Activated CD8-positive, alpha-beta T cell treated with anti-CD3 and anti-CD28 coated beads for 36 hours (primary cell): ENCODE measurements at regions not wholly inside any gene's neighbourhood (a gene's known extent, or its start where the extent isn't known, plus 50 kb on each side); places are given as distances from the start of the nearest gene placed in this dataset.
"Not testable (repeated sequence)": the region's sequence is repeated elsewhere in the genome, so short reads cannot be mapped to it uniquely, and the experiment has no call there.

Experiments
- ATAC-seq: fragments of 200-7000 bp; cut with Tn5 transposase; one replicate; pipeline ENCODE4 v1.10.0; 2021; ENCODE audit warnings: mild to moderate bottlenecking, moderate library complexity
- CTCF ChIA-PET: fragments of 350-600 bp; sonication (Branson Sonifier 250); formaldehyde crosslinking; loops from one replicate; lab custom pipeline; 2021; ENCODE audit warnings: antibody characterized with exemption; lab: Charles Lee
- POLR2A ChIA-PET: fragments of 350-600 bp; sonication (Branson Sonifier 250); formaldehyde crosslinking; loops from one replicate; lab custom pipeline; 2021; ENCODE audit warnings: antibody characterized with exemption; lab: Charles Lee
- DNase-seq: peaks from one replicate; pipeline ENCODE4 v3.0.0-alpha.2; 2020
- H3K27ac Mint-ChIP-seq: one replicate; pipeline ENCODE4 v1.8.0; 2021; ENCODE audit warnings: mild to moderate bottlenecking, mixed read lengths
- H3K27me3 Mint-ChIP-seq: one replicate; pipeline ENCODE4 v1.8.0; 2021; ENCODE audit warnings: mixed read lengths
- H3K36me3 Mint-ChIP-seq: one replicate; pipeline ENCODE4 v1.8.0; 2021; ENCODE audit warnings: low read depth, mixed read lengths
- H3K4me1 Mint-ChIP-seq: one replicate; pipeline ENCODE4 v1.8.0; 2021; ENCODE audit warnings: low read depth, mixed read lengths
- H3K4me3 Mint-ChIP-seq: one replicate; pipeline ENCODE4 v1.8.0; 2021; ENCODE audit warnings: mild to moderate bottlenecking, moderate library complexity, mixed read lengths
- H3K9me3 Mint-ChIP-seq: one replicate; pipeline ENCODE4 v1.8.0; 2021; ENCODE audit warnings: mixed read lengths
- intact Hi-C: fragments of 100-400 bp; cut with micrococcal nuclease; formaldehyde crosslinking; loops from one replicate; pipeline ENCODE4 v1.10.0; 2022
- TF ChIP-seq, protein P1 (sequence below): fragments of 200-600 bp; IDR thresholded peaks from one replicate; pipeline ENCODE4 v1.8.0; 2022; ENCODE audit warnings: antibody characterized with exemption, mild to moderate bottlenecking

DNA sequence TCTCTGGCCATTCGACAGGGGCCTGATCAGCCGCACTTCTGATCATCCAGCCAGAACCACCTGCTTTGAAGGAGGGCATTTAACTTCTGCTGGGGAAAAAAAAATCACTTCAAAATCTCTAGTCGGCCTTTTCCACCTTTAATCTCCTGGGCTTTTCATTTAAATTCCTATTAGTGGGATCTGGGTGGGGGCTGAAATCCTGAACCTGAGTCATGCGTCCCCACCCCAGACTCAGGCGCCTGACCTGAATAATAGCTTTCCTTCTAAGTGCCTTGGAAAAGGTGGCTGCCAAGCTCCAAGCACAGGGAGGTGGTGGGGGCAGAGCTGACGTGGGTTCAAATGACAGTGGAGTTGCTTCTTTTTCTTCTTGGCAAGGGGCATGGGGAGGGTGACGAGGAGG is 246.0 kb upstream of the EXOC2 start:
- Mint-ChIP-seq H3K27ac (no peak overlapping the region), H3K4me1 (no peaks in the 10 kb centered on the region), H3K4me3 (no peak overlapping the region), H3K9me3 (no peaks in the 10 kb centered on the region), H3K36me3 (no peaks in the 10 kb centered on the region), H3K27me3 (peaks cover 3% of the 10 kb centered on the region)
- TF ChIP-seq, protein P1, sequence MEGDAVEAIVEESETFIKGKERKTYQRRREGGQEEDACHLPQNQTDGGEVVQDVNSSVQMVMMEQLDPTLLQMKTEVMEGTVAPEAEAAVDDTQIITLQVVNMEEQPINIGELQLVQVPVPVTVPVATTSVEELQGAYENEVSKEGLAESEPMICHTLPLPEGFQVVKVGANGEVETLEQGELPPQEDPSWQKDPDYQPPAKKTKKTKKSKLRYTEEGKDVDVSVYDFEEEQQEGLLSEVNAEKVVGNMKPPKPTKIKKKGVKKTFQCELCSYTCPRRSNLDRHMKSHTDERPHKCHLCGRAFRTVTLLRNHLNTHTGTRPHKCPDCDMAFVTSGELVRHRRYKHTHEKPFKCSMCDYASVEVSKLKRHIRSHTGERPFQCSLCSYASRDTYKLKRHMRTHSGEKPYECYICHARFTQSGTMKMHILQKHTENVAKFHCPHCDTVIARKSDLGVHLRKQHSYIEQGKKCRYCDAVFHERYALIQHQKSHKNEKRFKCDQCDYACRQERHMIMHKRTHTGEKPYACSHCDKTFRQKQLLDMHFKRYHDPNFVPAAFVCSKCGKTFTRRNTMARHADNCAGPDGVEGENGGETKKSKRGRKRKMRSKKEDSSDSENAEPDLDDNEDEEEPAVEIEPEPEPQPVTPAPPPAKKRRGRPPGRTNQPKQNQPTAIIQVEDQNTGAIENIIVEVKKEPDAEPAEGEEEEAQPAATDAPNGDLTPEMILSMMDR, result no peak
- no peak for DNase-seq
- ChIA-PET CTCF (no interaction called here), POLR2A (no interaction called here)
- ATAC-seq, result no peak
- intact Hi-C loops, result no loop called here

DNA sequence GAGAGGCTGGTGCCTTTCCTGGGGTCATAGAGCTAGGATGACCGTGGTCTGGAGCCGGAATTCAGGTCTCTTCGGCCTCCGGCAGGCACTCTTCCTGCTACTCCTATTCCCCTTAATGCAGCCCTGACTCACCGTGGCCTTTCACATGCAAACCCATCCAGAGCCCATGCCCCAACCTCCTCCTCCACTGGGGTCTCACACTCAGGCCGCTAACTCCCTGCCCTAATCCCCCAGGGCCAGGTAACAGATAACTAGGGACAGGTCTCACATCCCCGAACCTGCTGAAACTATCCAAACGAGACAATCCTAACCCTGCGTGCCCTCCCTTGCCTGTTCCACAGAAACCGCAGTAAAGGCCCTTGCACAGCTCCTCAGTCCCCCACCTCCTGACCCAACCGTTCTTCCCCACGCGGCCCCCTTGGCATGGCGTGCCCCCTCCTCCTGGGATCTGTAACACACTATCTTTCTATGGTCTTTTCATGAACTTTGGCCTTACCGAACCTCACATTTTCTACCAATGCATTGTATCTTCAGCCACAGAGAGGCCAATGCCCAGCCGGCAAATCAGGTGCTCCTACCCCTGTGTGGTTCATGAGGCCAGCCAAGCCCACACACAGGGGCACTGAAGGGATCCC is 245.4 kb upstream of the EXOC2 start:
- Mint-ChIP-seq H3K27me3 (peaks cover 3% of the 10 kb centered on the region), H3K36me3 (no peaks in the 10 kb centered on the region), H3K27ac (no peak overlapping the region), H3K4me1 (no peaks in the 10 kb centered on the region), H3K9me3 (no peaks in the 10 kb centered on the region), H3K4me3 (no peak overlapping the region)
- ChIA-PET POLR2A (no interaction called here), CTCF (no interaction called here)
- TF ChIP-seq, protein P1, result no peak
- no peak for DNase-seq
- intact Hi-C loops, result no loop called here
- ATAC-seq, result no peak

DNA sequence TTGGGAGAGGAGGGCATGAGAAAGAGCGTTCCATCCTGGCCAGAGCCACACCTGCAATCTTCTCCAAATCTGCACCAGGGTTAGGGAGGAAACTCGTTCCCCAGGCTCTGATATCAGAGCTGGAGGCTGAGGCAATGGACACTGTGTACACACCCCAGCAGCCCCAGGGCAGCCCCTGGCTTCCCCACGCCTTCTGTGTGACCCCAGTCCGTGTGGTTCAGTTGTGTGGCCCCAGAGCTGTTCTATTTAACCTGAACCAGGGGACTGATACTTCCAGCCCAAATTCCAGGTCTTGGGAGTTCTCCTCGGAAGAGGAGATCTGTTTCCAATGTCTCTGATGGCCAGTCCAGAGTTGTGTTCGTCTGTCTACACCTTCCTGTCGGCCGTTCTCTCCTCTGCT is 242.6 kb upstream of the EXOC2 start:
- H3K4me1 Mint-ChIP-seq, result no peaks in the 10 kb centered on the region
- H3K9me3 Mint-ChIP-seq, result no peaks in the 10 kb centered on the region
- no peaks in the 10 kb centered on the region for H3K27me3 Mint-ChIP-seq
- H3K36me3 Mint-ChIP-seq, result no peaks in the 10 kb centered on the region
- TF ChIP-seq, protein P1, result no peak
- ChIA-PET POLR2A (no interaction called here), CTCF (no interaction called here)
- ATAC-seq, result no peak
- H3K27ac Mint-ChIP-seq, result no peak overlapping the region
- intact Hi-C loops, result no loop called here
- no peak for DNase-seq
- H3K4me3 Mint-ChIP-seq, result no peak overlapping the region

DNA sequence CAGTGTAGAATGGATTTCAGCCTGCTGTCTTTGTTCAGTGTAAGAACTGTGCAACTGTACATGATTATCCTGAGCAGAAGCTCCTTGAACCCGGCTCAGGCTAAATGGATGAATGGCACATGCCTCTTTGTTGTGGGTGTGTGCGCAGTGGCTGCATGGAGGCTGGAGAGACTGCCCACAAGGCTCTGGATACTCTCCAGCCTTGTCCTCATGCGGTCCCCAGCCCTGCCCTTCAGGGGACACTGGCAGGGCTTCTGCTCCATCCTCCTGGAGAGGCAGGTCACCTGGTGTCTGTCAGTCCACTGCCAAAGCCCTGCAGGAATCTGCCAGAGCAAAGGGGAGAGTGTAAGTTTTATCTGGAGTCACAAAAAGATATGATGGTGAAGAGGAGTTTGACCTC is 241.7 kb upstream of the EXOC2 start:
- POLR2A ChIA-PET, result interaction anchor here (0.6 kb wide), 1 partner anchor 458 kb away, joined by 3 read pairs; no protein-coding TSS in a partner anchor
- H3K27me3 Mint-ChIP-seq, result no peaks in the 10 kb centered on the region
- intact Hi-C loops, result no loop called here
- H3K36me3 Mint-ChIP-seq, result no peaks in the 10 kb centered on the region
- no peak overlapping the region for H3K4me3 Mint-ChIP-seq
- CTCF ChIA-PET, result no interaction called here
- TF ChIP-seq, protein P1, result no peak
- no peak overlapping the region for H3K27ac Mint-ChIP-seq
- ATAC-seq (no peak), DNase-seq (no peak)
- no peaks in the 10 kb centered on the region for H3K4me1 Mint-ChIP-seq
- no peaks in the 10 kb centered on the region for H3K9me3 Mint-ChIP-seq

DNA sequence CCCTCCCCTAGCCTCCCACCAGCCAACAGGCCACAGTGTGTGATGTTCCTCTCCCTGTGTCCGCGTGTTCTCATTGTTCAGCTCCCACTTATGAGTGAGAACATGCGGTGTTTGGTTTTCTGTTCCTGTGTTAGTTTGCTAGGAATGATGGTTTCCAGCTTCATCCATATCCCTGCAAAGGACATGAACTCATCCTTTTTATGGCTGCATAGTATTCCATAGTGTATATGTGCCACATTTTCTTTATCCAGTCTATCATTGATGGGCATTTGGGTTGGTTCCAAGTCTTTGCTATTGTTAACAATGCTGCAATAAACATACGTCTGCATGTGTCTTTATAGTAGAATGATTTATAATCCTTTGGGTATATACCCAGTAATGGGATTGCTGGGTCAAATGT is 239.0 kb upstream of the EXOC2 start:
- H3K27ac Mint-ChIP-seq, POLR2A ChIA-PET, H3K9me3 Mint-ChIP-seq, H3K4me1 Mint-ChIP-seq, DNase-seq, ATAC-seq, CTCF ChIA-PET, H3K27me3 Mint-ChIP-seq, H3K4me3 Mint-ChIP-seq, intact Hi-C loops, H3K36me3 Mint-ChIP-seq: not testable (repeated sequence)
